ENCODE measurements at regions not wholly inside any gene's neighbourhood (a gene's known extent, or its start where the extent isn't known, plus 50 kb on each side); places are given as distances from the start of the nearest gene placed in this dataset.

DNA sequence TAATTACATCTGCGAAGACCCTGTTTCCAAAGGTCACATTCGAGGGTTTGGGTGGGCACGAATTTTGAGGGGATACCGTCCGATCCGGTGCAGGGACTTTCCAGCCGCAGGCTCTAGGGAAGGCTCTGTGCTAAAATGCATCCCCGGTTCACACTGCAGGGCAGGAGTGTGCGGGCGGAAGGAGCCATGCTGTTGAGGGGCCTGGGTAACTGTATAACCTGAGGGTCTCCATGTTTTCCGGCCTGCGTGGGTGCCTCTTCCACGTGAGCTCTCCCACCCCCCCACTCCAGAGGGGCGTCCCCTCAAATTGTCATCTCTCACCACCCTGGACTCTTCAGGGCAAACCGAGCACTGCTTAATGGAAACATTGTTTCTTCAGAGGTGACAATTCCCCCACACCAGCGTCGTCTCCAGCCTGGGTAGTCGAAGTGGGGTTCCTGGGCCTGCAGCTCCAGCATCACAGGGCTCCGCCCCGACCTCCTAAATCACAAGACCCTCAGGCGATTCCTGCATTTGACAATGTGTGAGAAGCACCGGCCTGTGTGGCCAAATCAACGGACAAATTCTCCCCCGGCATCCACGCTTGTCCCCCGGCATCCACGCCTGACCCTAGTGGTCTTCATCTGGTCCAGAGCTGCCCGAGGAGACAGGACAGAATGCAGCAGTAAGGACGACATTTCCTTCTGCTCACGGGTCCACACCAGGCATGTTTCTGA, 51.2 kb downstream of the FOXL3 start:
- no peak for DNase-seq

DNA sequence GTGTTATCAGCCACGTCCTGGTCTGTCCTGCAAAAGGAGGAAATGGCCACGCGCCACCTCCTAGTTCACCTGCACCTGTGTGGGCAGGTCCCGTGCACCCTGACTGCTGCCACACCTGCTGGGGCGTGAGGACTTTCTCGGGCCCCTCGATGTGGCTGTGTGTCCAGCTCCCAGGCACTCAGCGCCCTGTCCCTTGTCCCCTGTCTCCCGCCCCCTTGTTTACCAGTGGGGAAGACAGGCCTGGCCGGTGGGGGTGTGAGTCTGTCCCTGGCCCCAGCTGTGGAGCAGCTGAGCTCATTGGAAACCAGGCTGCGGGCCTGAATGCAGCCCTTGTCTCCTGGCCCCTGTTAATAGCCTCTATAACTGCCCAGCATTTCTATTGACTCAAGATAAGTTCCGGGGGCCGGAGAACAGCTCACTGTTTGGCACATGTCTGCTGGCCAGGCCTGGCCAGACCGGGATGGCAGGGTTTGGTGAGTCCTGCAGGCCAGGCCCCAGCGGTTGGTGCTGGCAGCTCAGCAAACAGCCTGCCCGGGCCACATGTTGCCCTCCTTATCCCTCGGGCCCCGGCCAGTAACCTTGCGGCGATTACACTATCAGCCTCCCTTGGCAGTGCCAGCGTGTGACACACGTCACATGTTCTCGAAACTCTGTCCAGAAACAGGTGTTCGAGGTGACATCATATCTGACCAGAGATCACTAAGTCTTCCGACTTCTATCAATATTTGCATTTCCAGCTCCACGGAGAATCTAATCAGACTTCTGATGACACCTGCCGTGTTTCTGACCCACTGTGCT, 52.1 kb downstream of the FOXL3 start:
- no peak for DNase-seq

- no peak for DNase-seq
These were observed 52.8 kb downstream of the FOXL3 start for GRCh38 chr7:342681-343216.

DNA sequence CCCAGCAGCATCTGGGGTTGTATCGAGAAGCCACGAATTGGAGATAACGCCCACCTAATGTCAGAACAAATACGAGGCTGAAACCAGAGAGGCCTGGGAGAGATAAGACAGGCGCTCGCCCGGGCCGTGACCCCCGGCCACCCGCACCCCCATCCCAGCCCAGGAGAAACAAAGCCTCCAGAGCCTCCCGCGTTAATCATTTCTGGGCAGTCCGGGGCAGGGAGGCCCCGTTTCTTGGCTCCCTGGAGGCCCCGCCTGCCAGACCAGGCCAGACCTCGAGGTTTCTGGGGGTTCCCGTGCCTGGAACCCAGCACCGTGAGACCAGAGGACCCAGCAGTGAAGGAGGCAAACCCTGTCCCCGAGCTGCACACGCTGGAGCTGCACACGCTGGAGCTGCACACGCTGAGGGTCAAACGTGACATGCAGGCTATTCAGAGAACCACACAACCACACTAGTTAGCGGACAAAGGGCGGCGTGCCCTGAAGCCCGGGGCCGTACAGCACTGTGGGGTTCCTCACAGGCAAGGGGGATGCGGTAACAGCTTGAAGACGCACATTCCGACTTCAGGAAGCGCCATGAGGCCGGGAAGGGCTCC, 53.4 kb downstream of the FOXL3 start:
- no peak for DNase-seq

DNA sequence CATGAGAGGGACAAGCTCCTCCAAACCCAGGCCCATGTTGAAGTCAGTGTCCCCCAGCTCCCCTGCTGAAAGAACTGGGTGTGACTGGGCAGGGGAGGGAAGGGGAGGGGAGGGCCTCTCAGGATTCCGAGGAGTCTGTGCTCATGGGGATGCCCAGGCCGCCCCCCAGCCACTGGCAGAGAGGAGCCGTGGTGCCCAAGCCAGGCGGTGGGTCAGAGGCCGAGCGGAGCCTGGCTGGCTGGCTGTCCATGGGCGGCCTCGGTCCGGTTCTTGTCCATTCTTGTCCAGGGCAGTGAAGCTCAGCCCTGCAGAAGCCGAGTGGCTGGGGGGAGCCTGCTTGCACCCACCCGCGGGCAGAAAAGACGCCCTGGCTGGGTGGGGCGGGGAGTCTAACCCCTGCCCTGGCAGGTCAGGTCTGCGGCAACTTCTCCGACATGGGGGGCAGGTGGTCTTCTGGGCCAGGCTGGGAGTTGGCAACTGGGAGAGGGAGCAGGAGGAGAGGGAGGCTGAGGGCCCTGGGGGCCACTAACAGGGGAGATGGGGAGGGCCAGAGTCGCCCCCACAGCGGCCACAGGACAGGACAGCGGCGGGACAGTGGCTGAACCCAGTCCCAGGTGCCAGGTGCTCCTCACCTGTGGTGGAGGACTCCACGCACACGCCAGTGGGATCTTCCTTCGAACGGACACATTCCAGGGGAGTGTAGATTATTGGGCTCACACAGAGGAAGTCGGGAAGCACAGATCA, 54.1 kb downstream of the FOXL3 start:
- no peak for DNase-seq

GRCh38 chr7:344608-344994, 54.6 kb downstream of the FOXL3 start:
- DNase-seq: no peak

DNA sequence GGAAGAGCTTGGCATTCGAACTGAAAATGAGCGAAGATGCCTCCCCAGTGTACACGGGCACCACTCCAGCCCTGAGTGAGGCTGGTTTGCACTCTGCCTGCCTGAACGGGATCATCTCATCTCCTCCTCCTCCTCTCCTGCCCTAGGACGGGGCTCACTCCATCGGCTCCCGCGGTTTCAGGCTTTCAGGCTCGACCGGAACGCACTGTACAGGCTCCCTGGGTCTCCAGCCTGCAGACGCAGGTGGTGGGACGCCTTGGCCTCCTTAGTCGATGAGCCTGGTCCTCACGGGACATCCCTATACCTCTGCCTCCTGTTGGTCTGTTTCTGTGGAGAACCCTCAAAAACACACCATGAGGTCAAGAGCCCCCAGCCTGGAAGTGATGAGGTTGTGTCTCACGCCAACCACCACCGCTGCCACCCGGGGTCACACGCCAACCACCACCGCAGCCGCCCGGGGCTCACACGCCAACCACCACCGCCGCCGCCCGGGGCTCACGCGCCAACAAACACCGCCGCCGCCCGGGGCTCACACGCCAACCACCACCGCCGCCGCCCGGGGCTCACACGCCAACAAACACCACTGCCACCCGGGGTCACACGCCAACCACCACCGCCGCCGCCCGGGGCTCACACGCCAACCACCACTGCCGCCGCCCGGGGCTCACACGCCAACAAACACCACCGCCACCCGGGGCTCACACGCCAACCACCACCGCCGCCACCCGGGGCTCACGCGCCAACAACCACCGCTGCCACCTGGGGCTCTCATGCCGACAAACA, 56.3 kb downstream of the FOXL3 start:
- DNase-seq: no peak

DNA sequence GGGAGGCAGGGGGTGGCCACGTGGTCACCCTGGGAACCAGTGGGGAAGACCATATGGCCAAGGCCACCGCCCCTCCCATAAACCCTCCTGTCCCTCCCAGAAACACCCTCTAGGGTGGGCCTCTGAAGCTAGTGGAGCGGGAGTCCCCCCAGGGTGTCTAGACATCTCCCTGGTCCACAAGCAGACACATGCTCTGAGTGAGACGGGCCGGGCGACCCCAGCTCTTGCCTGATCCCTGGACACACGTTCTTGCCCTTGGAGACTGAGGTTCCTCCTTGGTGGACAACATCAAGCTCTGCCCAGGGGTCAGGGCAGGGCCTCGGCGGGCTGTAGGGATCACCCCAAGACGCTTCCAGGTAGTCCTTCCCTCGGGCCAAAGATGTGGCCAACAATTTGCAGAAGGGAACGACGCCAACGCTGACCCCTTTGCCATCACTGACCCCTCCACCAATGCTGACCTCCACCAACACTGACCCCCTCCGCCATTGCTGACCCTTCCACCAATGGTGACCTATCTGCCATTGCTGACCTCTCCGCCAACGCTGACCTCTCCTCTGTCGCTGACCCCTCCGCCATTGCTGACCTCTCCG, 57.1 kb downstream of the FOXL3 start:
- DNase-seq: no peak

- DNase-seq: no peak
These were observed 57.9 kb downstream of the FOXL3 start for GRCh38 chr7:347644-348479.

GRCh38 chr7:348480-348844, 58.5 kb downstream of the FOXL3 start:
- no peak for DNase-seq

GRCh38 chr7:348962-349743, 59.2 kb downstream of the FOXL3 start:
- no peak for DNase-seq

- no peak for DNase-seq
These were observed 61.3 kb downstream of the FOXL3 start for GRCh38 chr7:351256-351655.

- DNase-seq: no peak
These were observed 61.9 kb downstream of the FOXL3 start for GRCh38 chr7:351681-352480.

- no peak for DNase-seq
These were observed 63.9 kb downstream of the FOXL3 start for GRCh38 chr7:353746-354325.

DNA sequence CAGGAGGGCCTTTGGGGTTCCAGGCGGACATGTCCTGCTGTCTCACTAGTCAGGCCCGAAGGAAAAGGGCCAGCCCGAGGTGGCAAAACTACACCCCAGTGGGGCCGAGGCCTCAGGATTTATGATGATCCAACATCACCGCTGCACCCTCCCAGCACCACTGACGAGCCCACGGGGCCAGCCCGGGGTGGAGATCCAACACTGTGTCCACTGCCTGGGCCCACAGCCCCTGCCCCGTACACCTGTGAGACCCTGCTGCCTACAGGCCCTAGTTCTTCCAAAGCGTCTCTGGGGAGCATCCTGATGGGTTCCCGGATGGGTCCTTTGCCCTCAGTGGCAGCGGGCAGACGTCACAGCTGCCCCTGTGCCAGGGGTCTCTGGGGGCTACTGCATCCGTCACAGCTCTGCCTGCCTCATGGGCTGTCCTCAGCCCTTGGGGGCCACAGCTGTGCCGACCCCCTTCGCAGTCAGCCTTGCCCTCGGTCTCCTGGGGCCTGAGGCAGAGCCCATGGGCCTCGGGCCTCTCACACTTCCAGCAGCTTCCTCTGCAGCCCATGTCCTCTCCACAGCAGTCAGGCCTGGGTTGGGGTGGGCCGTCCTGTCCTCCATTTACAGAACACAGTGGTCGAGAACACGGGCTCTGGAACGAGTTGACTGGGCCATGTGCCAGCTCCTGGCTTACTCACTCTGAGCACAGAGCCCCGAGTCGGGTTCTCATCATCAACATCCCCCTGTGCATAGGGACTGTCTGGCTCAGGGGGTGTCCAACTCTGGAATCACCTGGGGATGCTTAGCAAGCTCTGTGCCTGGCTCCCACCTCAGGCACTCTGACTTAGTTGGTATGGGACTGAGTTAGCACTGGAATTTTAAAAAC, 64.9 kb downstream of the FOXL3 start:
- no peak for DNase-seq

GRCh38 chr7:355568-355967, 65.6 kb downstream of the FOXL3 start:
- DNase-seq: no peak

GRCh38 chr7:356087-356486, 66.1 kb downstream of the FOXL3 start:
- no peak for DNase-seq
